ENCODE measurements at regions not wholly inside any gene's neighbourhood (a gene's known extent, or its start where the extent isn't known, plus 50 kb on each side); places are given as distances from the start of the nearest gene placed in this dataset.

DNA sequence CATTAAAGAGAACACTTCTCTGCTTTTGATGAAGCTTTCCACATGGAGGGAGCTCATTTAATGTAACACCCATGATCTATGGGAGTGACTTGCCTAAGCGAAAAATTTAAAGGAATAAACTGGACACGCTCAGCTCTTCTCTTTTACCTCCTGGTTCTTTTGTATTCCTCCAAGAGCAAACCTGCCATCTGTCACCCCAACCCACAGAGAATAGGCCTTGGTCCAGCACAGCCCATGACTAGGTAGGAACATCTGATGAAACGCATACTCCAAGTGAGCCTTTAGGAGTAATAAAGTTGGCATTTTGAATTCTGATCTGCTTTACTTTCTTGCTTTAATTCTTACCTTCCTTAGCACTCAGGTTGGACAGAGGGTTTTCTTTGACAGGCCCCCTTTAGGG is 389.0 kb downstream of the HNRNPD start:
- TF ChIP-seq, protein P1, sequence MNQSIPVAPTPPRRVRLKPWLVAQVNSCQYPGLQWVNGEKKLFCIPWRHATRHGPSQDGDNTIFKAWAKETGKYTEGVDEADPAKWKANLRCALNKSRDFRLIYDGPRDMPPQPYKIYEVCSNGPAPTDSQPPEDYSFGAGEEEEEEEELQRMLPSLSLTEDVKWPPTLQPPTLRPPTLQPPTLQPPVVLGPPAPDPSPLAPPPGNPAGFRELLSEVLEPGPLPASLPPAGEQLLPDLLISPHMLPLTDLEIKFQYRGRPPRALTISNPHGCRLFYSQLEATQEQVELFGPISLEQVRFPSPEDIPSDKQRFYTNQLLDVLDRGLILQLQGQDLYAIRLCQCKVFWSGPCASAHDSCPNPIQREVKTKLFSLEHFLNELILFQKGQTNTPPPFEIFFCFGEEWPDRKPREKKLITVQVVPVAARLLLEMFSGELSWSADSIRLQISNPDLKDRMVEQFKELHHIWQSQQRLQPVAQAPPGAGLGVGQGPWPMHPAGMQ (IDR thresholded peaks at IDR 0.05; ENCODE audit: borderline replicate concordance): no peak
- TF ChIP-seq TCF12 (IDR thresholded peaks at IDR 0.05; ENCODE audit: low read depth, low read length): no peak
- no peak for TF ChIP-seq ESRRA (IDR thresholded peaks at IDR 0.05; ENCODE audit: low read length)
- no peak for TF ChIP-seq MYB (IDR thresholded peaks at IDR 0.05; ENCODE audit: borderline replicate concordance, low read depth, low read length)
- no peak for TF ChIP-seq PRDM15 (CRISPR knock-in tag; IDR thresholded peaks at IDR 0.05)
- no peak for TF ChIP-seq CHD2 (IDR thresholded peaks at IDR 0.05; ENCODE audit: borderline replicate concordance, low read depth, low read length)
- TF ChIP-seq, protein P2, sequence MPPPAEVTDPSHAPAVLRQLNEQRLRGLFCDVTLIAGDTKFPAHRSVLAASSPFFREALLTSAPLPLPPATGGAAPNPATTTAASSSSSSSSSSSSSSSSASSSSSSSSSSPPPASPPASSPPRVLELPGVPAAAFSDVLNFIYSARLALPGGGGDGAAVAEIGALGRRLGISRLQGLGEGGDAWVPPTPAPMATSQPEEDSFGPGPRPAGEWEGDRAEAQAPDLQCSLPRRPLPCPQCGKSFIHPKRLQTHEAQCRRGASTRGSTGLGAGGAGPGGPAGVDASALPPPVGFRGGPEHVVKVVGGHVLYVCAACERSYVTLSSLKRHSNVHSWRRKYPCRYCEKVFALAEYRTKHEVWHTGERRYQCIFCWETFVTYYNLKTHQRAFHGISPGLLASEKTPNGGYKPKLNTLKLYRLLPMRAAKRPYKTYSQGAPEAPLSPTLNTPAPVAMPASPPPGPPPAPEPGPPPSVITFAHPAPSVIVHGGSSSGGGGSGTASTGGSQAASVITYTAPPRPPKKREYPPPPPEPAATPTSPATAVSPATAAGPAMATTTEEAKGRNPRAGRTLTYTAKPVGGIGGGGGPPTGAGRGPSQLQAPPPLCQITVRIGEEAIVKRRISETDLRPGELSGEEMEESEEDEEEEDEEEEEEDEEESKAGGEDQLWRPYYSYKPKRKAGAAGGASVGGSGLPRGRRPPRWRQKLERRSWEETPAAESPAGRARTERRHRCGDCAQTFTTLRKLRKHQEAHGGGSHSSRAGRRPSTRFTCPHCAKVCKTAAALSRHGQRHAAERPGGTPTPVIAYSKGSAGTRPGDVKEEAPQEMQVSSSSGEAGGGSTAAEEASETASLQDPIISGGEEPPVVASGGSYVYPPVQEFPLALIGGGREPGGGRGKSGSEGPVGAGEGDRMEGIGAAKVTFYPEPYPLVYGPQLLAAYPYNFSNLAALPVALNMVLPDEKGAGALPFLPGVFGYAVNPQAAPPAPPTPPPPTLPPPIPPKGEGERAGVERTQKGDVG (CRISPR knock-in tag; IDR thresholded peaks at IDR 0.05): no peak

More for the DNA sequence above, 389.0 kb downstream of the HNRNPD start:
- Histone ChIP-seq H3K36me3 (ENCODE audit: control insufficient read depth in 2 of 2, insufficient read depth in 2 of 2, low read length in 1 of 2) (no peaks in the 10 kb centered on the region), H3K4me1 (ENCODE audit: control insufficient read depth, insufficient read depth, low read length) (no peaks in the 10 kb centered on the region), H2AFZ (ENCODE audit: control insufficient read depth, low read depth, low read length) (no peak overlapping the region), H3K4me2 (ENCODE audit: control insufficient read depth, insufficient read depth) (no peak overlapping the region), H3K27me3 (replicated peaks in 1 of 2; ENCODE audit: control insufficient read depth in 2 of 2, insufficient read depth in 2 of 2, low read length in 1 of 2) (no peaks in the 10 kb centered on the region), H3K9ac (ENCODE audit: control insufficient read depth, insufficient read depth, low read length) (no peak overlapping the region), H3K4me3 (no peak overlapping the region), H4K20me1 (ENCODE audit: control insufficient read depth, insufficient read depth) (no peaks in the 10 kb centered on the region), H3K27ac (ENCODE audit: control insufficient read depth, insufficient read depth) (no peak overlapping the region), H3K79me2 (ENCODE audit: control insufficient read depth, insufficient read depth, low read length) (no peaks in the 10 kb centered on the region), H3K9me3 (replicated peaks; ENCODE audit: control insufficient read depth, insufficient read depth, low read length) (no peaks in the 10 kb centered on the region)
- in situ Hi-C loops (cut with MboI) (no loop called here), intact Hi-C loops (cut with micrococcal nuclease; ENCODE audit: unreplicated experiment) (no loop called here)
- ChIA-PET RAD21 (ENCODE audit: unreplicated experiment) (no interaction called here), SMC1A (ENCODE audit: uncharacterized antibody, unreplicated experiment) (no interaction called here), CTCF (no interaction called here), POLR2A (no interaction called here)
- ATAC-seq (no peak), FAIRE-seq (no peak), DNase-seq (ENCODE audit: low read depth, low spot score) (no peak)
- WGBS (ENCODE audit: insufficient coverage, insufficient replicate concordance, low lambda C conversion rate, missing lambda C conversion rate): 31% methylated on average over 3 of the region's 3 CpGs
- no TSS peak for BruUV-seq (replicated peaks)

All from GM12878 (cell line).